GM12875 (cell line): ENCODE measurements at regions not wholly inside any gene's neighbourhood (a gene's known extent, or its start where the extent isn't known, plus 50 kb on each side); places are given as distances from the start of the nearest gene placed in this dataset.

Experiments
- H3K4me3 ChIP-seq: one replicate; pipeline ENCODE4 v1.5.1; 2011; ENCODE audit warnings: low read depth, low read length, control low read depth
- CTCF ChIP-seq: IDR thresholded peaks from 2 replicates; pipeline ENCODE4 v1.5.1; 2011; ENCODE audit warnings: low read depth, mild to moderate bottlenecking, control low read depth, inconsistent platforms, low read length, moderate library complexity, borderline replicate concordance; ENCODE audit not compliant: insufficient read depth

DNA sequence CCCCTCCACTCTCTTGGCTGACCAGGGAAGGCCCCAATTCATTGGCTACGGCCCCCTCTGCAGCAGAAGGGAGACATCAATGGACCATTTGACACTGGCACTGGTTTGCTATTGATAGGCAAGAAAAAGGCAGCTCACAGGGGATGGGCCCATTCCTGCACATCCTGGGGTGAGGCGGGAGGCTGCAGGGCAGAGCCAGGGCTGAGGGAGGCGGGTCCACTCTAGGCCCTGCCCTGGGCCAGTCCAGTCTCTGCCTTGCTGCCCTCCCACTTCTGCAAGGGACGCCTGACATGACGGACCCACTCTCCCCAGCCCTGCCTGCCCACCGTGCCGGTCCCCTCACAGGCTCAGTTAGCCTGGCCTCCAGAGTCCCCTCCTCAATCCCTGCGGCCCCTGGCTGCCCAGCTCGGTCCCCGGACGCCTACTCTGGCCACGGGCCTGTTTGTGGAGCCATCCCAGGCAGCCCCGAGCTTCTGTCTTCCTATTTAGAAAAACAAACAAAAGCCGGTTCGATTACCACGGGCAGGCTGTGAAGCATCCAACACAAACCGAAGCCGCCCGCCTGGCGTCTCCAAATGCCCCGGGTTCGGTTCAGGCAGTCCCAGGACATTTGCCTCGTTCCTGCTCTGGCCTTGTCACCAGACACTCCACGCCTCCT lies 160.7 kb downstream of the IRX5 start:
- no peak for TF ChIP-seq CTCF
- no peak overlapping the region for H3K4me3 ChIP-seq

DNA sequence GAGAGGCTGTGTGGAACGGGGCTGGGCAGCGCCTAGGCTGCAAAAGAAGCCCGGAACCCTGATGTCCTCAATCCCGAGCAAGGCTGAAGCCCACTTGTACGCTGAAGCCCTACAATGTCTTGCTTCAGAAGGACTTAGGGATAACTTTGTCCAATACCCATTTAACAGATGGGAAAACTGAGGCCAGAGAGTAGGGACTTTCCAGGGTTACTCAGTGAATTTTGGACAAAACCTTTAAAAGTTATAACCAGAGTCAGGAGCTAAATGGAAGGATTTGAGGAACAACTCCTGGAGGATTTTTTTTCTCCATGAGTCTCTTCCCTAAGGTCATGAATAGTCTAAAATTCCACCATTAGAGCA lies 161.2 kb downstream of the IRX5 start:
- no peak overlapping the region for H3K4me3 ChIP-seq
- no peak for TF ChIP-seq CTCF

DNA sequence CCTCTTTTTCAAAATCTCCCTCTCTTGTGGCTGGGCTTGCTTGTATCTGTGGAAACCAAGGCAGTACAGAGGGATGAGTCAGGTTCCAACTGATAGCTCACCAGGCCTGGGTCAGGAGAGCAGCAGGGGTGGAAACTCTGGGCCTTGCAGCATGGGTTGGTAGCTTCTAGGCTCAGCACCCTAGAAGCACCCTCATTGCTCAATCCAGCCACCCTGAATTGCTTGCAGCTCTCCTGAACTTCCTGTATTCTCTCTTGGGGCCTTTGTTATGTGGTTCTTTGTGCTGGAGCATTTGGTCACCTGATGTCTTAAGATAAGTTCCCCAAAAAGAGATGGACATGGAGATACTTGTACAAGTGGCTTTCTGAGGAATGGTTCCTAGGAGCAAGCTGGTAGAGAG lies 169.4 kb downstream of the IRX5 start:
- no peak overlapping the region for H3K4me3 ChIP-seq
- no peak for TF ChIP-seq CTCF

DNA sequence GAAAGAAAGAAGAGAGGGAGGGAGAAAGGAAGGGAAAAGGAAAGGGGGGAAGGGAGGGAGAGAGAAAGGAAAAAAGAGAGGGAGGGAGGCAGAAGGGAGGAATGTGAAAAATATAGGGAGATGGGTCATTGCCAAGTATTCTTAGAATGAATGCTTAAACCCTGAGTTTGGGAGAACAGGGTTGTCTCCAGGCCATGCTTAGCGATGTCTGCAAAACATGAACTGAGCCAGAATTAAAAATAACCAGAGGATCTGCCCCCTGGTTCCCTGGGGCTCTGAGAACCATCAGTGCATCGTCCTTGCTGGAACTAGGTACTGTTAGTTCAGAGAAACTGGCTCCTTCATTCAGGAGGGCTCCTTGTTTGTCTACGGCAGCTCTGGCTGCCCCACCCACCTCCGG lies 170.4 kb downstream of the IRX5 start:
- TF ChIP-seq CTCF = no peak
- H3K4me3 ChIP-seq = no peak overlapping the region

DNA sequence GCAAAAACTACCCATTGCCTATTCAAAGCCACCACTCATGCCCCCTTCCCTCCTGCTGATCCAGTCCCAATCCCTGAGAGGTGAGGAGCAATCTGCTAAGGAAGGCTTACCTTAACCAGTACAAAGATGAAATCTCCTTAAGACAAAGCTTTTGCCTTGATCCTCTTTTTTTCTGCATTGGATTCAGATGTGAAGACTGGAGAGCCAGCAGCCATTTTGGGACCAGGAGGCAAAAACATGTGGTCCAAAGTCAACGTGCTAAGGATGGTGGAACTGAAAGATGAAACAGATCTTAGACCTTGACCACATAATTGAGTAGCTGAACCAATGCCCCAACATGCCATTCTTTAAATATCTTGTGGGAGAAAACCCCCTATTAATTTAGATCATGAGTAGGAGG lies 171.4 kb downstream of the IRX5 start:
- H3K4me3 ChIP-seq = no peak overlapping the region
- no peak for TF ChIP-seq CTCF

DNA sequence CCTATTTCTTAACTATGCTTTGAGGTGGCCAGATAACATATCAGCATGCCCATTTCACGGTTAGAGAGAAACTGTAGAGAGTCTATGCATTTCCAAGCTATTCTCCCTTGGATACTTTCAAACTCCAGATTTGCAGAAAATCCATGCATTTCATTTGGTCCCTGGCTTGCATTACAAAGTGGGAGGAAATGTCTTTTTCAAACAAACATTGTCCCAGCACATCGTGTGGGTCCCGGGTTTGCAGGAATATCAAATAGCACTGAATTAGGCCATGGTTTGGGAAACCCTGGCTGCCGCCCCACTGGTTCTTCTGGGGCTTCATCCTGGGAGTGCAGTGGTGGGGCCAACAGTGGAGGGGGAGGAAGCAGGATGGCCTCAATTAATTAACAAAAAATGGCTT lies 171.9 kb downstream of the IRX5 start:
- no peak for TF ChIP-seq CTCF

DNA sequence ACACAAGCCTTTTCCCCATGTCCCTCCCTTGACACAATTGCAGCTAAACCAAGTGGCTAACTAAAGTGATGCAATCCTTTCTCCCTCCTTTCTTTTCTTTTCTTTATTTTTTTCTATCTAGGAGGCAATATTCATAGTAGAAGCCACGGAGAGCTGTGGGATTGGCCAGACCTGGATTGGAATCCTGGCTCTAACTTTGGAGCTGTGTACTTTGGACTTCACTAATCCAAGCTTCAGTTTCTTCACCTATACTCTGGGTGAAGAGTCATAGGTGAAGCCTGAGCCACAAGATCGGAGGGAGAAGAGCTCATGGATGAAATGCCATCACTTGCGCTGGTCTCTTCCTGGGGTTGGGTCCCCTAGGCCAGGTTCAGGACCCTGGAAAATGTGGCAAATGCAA lies 177.2 kb downstream of the IRX5 start:
- TF ChIP-seq CTCF = no peak
- H3K4me3 ChIP-seq = no peak overlapping the region

More for the DNA sequence above, 171.9 kb downstream of the IRX5 start:
- H3K4me3 ChIP-seq = no peak overlapping the region
